Panc1 (cell line): ENCODE measurements at regions not wholly inside any gene's neighbourhood (a gene's known extent, or its start where the extent isn't known, plus 50 kb on each side); places are given as distances from the start of the nearest gene placed in this dataset.
"Not testable (repeated sequence)": the region's sequence is repeated elsewhere in the genome, so short reads cannot be mapped to it uniquely, and the experiment has no call there.

ENCODE experiments used
- POLR2AphosphoS5 ChIP-seq: IDR thresholded peaks from 2 replicates; pipeline ENCODE4 v1.6.1; 2012; ENCODE audit warnings: mild to moderate bottlenecking, low read depth, low read length, moderate library complexity
- REST ChIP-seq, 2 experiments: IDR thresholded peaks; 2 replicates each; pipeline ENCODE4 v1.6.1; 2011 to 2012; ENCODE audit warnings: low read depth in 2 of 2, control low read depth in 1 of 2, low read length in 1 of 2, mild to moderate bottlenecking in 1 of 2, moderate library complexity in 1 of 2; ENCODE audit not compliant: insufficient read depth in 1 of 2
- SIN3A ChIP-seq: IDR thresholded peaks from 2 replicates; pipeline ENCODE4 v1.6.1; 2012; ENCODE audit warnings: low read depth, mild to moderate bottlenecking, low read length, moderate library complexity, borderline replicate concordance; ENCODE audit not compliant: insufficient read depth
- TCF7L2 ChIP-seq: IDR thresholded peaks from 2 replicates; pipeline ENCODE4 v1.6.1; 2011; ENCODE audit warnings: mild to moderate bottlenecking, low read depth, low read length, inconsistent platforms
- TF ChIP-seq, protein P1 (sequence below): fragments of 450-650 bp; IDR thresholded peaks from 2 replicates; pipeline ENCODE4 v1.5.1; 2017; ENCODE audit warnings: mild to moderate bottlenecking

GRCh38 chr1:194407238-194407637 is 1220.8 kb upstream of the B3GALT2 start:
- TF ChIP-seq, protein P1, sequence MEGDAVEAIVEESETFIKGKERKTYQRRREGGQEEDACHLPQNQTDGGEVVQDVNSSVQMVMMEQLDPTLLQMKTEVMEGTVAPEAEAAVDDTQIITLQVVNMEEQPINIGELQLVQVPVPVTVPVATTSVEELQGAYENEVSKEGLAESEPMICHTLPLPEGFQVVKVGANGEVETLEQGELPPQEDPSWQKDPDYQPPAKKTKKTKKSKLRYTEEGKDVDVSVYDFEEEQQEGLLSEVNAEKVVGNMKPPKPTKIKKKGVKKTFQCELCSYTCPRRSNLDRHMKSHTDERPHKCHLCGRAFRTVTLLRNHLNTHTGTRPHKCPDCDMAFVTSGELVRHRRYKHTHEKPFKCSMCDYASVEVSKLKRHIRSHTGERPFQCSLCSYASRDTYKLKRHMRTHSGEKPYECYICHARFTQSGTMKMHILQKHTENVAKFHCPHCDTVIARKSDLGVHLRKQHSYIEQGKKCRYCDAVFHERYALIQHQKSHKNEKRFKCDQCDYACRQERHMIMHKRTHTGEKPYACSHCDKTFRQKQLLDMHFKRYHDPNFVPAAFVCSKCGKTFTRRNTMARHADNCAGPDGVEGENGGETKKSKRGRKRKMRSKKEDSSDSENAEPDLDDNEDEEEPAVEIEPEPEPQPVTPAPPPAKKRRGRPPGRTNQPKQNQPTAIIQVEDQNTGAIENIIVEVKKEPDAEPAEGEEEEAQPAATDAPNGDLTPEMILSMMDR = not testable (repeated sequence)
- not testable (repeated sequence) for TF ChIP-seq REST (IDR thresholded peaks at IDR 0.05; ENCODE audit: insufficient read depth in 1 of 2, low read depth in 2 of 2, low read length in 1 of 2); POLR2AphosphoS5; TCF7L2; SIN3A
